Peyer's patch (tissue), 4 donors: ENCODE measurements at regions not wholly inside any gene's neighbourhood (a gene's known extent, or its start where the extent isn't known, plus 50 kb on each side); places are given as distances from the start of the nearest gene placed in this dataset.

Source experiments
- POLR2A ChIP-seq, 2 donors: fragments of 450-650 bp; IDR thresholded peaks; one replicate each; pipeline ENCODE4 v1.5.1; 2017; ENCODE audit warnings: antibody characterized with exemption in 2 of 2, mild to moderate bottlenecking in 2 of 2, moderate library complexity in 2 of 2
- TF ChIP-seq, protein P1 (sequence below), 6 experiments: fragments of 450-650 bp in 4 of 6; fragments of 200-600 bp in 2 of 6; sonication (generic) in 1 of 6; IDR thresholded peaks; one replicate each; pipeline ENCODE4 v1.5.1; 2017 to 2019; ENCODE audit warnings: antibody characterized with exemption in 6 of 6, mild to moderate bottlenecking in 3 of 6, moderate library complexity in 1 of 6

DNA sequence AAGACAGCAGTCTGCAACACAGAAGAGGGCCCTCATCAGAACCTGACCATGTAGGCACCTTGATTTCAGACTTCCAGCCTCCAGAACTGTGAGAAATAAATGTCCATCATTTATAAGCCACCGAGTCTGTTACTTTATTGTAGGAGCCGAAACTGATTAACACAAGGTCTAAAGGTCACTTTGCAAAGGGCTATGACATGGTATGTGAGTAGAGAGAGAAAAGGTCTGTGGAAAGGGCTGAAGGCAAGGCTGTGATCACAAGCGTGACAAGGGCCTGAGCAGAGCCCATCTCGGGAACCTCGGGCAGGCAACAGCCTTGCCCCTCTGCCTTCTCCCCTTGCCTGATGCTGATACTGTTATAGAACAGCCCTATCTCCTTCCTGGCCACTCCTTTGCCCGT, 73.4 kb upstream of the TEAD1 start:
- TF ChIP-seq, protein P1, sequence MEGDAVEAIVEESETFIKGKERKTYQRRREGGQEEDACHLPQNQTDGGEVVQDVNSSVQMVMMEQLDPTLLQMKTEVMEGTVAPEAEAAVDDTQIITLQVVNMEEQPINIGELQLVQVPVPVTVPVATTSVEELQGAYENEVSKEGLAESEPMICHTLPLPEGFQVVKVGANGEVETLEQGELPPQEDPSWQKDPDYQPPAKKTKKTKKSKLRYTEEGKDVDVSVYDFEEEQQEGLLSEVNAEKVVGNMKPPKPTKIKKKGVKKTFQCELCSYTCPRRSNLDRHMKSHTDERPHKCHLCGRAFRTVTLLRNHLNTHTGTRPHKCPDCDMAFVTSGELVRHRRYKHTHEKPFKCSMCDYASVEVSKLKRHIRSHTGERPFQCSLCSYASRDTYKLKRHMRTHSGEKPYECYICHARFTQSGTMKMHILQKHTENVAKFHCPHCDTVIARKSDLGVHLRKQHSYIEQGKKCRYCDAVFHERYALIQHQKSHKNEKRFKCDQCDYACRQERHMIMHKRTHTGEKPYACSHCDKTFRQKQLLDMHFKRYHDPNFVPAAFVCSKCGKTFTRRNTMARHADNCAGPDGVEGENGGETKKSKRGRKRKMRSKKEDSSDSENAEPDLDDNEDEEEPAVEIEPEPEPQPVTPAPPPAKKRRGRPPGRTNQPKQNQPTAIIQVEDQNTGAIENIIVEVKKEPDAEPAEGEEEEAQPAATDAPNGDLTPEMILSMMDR (IDR thresholded peaks at IDR 0.05), result no peak
- no peak for TF ChIP-seq POLR2A (IDR thresholded peaks at IDR 0.05)
